Activated gamma-delta T cell treated with Interleukin-2 at 50 U/mL for 16 hours (primary cell): ENCODE measurements at regions not wholly inside any gene's neighbourhood (a gene's known extent, or its start where the extent isn't known, plus 50 kb on each side); places are given as distances from the start of the nearest gene placed in this dataset.

Experiments
- DNase-seq: peaks from one replicate; pipeline ENCODE4 v3.0.0-alpha.2; 2020

DNA sequence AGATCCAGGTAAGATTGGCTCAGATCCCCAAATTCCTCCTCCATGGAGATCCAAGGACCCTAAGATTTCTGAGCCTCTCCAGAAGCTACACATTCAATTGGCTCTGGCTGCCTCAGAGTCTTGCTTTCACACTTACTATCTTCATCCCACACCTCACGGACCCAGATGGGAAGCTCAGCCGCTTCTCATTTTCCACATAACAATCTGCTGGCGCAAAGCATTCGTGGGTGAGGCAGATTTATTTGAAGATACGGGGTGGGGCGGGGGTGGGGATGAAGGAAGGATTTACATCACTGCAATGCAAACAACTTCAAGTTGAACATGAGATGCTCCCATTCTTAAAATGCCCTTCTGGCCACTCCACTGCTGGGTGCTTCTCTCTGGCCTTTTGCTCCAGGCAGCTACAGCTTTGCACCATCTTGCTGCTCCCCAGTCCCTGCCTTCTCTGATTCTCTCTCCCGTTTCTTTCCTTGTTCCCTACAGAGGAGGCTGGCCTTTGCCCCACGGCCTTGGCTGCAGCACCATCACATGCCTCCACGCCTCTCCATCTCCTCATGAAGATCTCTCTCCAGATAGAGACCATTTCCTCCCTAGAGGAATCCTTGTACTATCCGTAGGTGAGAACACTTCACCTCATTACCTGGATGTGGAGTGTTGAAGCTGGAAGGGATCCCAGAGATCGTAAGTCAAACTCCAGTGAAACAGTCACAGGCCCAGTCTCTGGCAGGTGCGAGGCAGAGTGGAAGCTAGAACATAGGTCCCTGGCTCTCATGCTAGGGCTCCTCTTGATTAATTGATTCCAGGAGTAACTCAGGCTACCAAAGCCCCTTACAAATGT lies 175.9 kb downstream of the RPLP1 start:
- DNase-seq: no peak

DNA sequence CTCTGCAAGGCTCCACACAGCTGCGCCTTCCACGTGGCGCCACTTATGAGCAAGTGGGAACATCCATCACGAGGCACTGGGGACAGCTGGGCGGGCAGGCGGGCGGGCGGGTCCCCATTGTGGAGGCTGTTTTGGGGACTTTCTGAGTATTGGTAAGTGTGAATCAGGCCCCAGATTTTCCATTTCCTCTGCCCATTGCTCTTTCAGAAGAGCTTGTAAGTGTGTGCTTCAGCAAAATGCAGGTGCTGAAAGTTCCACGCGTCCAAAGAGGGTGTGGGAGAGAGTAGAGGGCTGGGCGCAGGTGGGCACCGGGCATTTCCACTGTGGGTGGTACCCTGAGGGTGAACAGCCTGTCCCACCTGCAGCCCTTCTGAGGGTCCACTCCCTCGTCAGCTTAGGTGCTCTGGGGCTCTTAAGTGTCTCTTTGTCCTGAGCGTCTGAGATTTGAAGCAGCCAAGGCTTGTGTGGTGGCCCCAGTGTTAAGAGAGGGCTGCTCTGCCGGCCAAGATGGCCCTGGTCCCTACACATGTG lies 177.1 kb downstream of the RPLP1 start:
- DNase-seq: no peak

DNA sequence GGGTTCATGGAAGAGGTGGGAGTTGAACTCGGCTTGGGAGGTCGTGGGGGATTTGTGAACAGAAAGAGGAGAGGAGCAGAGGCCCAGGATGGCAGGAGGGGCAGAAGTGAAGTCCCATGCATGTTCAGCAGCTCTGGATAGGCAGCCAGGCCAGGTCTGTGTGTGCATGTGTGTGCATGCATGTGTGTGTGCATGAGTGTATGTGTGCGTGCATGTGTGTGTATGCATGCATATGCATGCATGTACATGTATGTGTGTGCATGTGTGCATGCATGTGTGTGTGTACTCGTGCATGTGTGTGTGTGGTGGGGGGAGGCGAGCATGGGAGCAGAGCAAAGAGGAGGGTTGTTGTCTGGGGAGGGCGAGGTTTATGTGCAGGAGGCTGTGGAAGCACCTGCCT lies 178.4 kb downstream of the RPLP1 start:
- DNase-seq: no peak

DNA sequence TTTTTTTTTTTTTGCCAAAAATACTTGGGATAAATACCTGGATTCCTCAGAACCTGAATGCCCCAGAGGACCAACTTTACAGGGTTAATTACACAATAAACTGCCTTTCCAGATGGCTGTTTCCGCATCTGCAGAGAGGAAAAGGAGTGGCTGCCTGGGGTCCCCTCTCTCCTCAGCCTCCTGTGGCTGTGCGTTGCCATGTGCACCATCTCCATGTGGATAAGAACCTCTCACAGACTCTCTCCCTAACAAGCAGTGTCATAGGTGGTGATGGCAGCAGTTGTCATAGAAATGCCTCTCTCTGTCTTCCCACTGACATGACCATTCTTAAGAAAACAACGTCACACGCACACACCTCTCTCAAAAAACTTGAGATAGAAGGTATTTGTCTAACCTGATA lies 179.4 kb downstream of the RPLP1 start:
- no peak for DNase-seq

DNA sequence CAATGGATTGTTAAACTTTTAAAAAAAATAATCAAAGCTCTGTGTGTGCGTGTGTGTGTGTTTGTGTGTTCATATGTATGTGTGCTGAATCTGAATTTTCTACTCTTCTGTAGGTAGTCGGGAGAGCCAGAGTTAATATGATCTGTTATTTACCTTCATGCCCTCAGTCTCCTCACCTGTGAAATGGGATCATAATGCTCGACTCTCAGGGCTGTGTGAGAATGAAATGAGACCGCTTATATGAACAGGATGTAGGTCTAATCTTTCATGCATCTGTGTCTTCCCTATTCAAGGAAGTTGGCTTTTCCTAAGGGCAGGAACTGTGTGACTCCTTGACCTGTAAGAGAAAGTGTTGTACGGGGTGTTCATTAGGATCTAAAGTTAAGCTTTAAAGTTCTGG lies 182.2 kb downstream of the RPLP1 start:
- DNase-seq: no peak

DNA sequence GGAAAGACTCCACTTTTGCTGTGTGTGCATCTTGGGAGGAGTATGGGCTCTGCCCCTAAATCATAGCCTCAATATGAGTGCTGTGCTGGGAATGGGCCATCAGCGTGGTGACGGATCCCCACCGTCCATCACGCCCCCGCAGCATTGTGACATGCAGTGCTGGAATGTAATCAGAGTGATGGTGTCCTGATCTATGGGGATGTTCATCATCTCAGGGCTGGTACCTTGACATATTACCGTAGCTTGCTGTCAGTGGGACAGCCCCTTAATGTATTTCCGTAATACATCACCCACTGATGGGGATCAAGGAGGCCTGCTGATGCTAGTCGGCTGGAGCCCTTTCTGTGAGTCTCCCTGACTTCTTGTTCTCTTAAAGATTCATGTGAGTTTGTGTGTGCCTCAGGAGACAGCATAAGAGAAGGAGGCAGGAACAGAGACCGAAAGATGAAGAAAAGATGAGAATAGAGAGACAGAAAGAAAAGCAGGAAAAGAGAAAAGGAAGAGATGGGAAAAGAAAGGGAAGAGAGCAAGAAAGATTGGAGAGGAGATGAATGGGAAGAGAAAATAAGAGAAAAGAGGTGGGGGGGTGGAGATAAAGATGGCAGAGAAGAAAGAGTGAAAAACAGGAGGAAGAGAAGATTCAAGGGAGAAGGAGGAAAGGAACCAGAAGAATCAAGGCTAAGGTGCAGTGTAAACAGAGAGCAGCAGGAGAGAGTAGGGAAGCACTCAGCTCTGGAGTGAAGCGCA lies 183.7 kb downstream of the RPLP1 start:
- DNase-seq: no peak

DNA sequence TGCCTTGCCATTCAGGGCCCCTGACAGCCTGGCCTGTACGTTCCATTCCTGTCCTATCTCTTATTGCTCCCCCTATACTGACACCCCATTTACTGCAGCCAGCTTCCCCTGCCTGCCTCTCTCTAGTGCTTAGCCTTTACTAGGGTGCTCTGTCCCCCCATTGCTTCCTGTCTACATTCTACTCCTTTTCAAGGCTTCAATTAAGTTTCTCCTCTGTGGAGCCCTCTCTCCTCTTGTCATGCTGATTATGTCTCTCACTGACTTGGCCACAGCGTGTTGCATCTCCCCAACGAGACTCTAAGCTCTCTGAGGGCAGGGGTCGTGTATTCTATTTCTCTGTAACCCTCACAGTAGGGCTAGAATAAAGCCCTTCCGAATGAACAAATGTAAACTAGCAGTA lies 185.2 kb downstream of the RPLP1 start:
- DNase-seq: no peak

DNA sequence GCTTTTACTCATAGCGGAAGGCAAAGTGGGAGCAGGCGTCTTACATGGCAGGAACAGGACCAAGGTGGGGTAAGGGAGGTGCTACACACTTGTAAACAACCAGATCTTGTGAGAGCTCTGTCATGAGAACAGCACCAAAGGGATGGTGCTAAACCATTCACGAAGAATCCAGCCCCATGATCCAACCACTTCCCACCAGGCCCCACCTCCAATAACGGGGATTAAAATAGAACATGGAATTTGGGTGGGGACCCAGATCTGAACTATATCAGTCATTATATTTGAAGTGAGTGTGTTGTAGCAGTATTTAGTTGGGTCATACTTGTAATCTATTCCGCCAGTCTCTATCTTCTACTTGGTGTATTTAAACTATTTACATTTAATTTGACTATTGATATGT lies 190.9 kb downstream of the RPLP1 start:
- DNase-seq: no peak

DNA sequence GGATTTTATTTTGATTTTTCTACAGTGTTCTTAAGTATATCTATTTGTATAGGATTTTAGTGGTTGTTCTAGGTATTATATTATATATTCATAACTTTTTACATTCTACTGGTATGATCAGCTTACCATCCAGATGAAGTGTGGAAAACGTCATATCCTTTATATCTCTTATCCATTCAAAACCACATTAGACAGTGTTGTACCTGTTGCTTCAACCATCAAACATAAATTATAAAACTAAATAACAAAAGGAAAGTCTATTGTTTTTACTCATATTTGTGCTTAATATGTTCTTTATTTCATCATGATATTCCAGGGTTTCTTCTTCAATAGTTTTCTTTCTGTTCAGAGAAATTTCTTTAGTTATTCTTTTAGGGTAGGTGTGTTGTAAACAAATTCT lies 191.4 kb downstream of the RPLP1 start:
- DNase-seq: no peak

DNA sequence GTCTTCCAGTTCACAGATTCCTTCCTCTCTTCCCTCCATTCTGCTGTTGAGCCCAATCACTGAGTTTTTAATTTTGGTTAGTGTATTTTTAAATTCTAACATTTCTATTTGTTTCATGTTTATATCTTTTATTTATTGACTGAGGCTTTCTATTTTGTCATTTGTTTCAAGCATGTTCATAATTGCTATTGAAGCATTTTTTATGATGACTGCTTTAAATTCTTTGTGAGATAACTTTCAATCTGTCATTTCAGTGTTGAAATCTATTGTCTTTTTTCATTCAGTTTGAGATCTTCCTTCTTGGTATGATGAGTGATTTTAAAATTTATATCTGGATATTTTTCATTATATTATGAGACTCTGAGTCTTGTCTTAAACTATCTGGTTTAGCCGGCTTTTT lies 192.3 kb downstream of the RPLP1 start:
- DNase-seq: no peak

DNA sequence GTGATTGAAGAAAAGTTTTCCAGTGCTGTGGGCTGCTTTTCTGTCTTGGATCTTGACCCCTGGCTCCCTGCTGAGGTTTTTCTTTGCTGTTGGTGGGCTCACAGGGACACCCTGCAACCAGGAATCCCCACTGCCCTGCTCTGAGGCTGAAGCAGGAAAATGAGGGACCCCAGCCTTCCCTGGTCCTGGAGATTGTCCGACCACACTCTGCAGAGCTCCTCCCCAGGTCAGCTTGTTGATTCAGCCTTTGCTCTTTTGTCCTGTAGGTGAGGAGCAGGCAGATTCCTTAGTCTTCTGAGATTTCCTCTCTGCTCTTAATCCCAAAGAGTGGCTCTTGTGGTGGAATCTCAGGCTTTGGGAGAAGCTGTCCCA lies 194.5 kb downstream of the RPLP1 start:
- no peak for DNase-seq

DNA sequence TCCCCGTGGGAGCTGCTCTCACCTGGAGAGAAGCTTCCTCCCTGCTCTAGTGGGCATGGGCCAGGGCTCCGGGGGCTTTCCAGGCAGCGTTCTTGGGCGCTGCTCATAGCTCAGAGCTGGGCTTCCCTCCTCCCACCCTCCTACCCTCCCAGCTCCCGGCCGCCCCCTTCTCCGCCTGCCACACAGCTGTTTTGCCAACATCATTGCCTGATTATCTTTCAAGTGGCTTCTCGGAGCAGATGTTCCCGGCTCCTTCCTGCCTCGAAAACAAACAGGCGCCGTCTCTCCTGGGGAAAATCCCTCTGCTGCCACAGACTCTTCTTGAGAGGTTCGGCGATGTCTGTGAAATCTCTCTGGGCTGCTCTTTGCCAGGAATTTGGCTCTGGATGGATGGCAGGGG lies 195.6 kb downstream of the RPLP1 start:
- no peak for DNase-seq

DNA sequence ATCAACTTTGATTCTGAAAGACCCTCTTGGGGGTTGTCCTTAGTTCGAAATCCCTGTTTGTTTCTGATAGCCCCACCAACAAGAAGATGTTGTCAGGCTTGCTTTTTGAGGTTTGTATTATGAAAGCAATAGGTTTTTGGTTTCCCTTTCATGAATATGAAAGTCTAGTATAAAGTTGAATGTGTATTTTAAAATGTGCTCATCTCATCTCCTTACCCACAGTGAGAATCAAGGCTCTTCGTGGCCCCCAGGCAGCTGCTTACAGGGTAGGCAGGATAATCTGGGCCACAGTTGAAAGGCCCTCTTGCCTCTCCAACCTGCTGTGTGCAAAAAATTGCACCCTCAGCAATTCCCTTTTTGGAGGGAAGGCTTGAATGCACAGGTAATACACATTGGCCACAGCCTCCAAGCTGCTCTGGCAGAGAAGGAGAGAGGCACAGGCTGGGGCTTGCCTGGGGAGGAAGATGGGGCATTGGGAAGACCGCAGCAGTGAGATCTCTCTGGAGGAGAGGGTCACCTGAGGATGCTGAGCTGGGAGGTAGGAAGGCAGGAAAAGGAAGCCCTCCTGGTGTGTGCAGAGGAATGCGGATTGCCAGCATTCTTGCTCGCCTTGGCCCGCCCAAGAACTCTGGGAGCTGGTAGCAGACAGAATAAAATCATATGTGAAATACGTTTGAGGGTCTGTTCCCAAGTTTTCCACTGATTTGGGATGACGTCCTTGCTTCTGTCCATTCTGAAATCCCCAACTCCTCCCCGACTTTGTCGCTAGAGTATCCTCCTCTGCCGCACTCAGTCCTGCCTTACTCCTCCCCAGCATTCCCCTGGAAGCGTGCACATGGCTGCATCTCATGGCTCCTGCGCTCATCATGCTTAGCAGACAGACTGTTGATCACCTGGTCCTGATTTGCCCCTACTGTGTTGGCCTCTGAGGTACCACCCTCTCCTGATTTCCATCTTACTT lies 196.4 kb downstream of the RPLP1 start:
- no peak for DNase-seq

DNA sequence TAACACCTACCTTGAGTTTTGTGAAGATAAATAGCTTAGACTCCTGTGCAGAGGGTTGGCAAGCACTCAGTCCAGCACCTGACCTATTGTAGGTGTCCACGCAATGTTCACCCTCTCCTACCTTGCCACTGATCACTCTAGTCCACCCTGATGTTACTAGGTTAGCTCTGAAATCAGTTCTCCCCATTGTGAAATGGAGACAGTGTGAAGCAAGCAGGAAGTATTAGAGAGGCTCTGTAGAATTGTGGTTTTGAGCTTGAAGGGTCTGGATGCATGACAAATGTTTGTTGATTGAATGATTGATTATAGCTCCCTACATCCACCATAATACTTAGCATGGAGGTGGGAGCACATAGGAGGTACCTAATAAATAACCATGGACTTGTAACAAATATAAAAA lies 199.7 kb downstream of the RPLP1 start:
- no peak for DNase-seq

DNA sequence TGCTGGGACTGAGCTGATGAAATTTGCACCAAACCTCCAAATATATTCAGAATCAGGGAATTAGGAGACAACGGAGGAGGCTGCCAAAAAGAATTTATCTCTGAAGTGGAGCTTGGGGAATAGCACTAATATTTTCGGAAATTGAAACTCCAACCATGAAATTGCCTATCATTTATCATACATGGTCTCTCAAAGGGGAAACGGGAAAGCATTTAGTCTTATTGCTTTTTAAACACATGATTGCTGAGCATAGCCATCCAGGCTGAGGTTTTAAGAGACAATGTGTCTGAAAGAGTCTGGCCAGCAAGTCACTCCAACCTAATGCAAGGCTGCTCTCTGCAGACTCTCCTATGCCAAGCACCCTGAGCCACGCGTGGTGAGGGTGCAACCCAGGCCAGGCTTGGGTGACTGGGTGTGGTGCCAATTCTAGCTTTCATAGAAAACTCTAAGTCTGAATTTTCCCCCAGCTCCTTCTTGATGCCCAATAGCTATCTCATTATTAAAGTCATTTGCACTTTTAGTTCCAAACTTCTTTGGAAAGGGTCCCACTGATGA lies 200.2 kb downstream of the RPLP1 start:
- no peak for DNase-seq

DNA sequence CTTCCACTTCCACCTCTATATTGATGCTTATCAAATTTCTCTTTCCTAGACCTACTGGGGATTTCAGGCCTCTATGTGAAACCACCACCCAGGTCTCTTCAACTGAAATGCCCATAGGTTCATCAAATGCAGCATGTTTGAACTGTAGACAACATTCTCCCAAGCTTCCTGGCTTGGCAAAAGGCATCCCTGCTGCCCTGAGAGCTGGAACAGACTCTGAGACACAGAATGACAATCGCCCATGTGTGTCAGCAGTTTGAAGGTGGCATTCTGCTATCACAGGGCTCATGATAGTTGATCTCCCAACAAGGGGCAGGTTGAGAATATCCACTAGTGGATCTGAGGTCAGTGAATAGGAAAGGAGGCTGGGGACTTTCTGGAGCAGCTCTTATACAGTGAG lies 200.7 kb downstream of the RPLP1 start:
- DNase-seq: no peak

DNA sequence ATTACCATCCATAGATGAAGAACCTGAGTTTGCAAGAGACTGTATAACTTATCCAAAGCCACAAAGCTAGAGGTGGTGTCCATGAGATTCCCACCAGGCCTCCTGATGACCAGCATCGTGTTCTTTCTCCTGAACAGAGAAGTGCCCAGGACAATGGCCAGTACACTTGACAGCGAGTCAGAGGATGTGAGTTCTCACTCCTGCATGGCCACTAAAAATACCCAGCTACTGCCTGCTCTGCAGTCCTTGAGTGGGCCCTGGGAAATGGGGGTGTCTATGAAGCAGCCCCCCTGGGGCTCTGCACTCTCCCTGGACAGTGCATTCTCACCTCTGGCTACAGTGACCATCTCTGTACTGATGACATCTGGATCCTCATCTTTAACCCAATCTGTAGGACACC lies 201.2 kb downstream of the RPLP1 start:
- DNase-seq: no peak

DNA sequence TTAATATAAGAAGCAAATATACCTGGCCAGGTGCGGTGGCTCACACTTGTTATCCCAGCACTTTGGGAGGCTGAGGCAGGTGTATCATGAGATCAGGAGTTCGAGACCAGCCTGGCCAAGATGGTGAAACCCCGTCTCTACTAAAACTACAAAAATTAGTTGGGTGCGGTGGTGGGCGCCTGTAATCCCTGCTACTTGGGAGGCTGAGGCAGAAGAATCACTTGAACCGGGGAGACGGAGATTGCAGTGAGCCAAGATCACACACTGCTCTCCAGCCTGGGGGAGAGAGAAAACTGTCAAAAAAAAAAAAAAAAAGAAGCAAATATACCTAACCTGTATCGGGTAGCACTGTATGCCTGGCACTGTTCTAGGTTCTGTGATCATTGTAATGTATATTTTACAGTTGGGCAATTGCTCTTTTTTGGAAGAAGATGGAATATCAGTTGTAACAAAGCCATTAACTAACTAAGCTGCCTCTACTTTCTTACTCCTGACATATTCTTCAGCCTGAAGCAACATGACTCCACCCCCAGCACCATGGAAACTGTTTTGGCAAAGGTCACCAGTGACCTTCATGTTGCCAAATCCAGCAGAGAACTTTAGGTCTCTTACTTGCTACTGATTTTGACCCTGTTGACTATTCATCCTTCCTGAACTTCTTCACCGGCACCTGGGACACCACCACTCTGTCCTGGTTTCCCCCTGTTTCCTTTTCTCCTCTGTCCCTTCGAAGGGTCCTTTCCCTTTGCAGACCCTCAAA lies 203.8 kb downstream of the RPLP1 start:
- no peak for DNase-seq

DNA sequence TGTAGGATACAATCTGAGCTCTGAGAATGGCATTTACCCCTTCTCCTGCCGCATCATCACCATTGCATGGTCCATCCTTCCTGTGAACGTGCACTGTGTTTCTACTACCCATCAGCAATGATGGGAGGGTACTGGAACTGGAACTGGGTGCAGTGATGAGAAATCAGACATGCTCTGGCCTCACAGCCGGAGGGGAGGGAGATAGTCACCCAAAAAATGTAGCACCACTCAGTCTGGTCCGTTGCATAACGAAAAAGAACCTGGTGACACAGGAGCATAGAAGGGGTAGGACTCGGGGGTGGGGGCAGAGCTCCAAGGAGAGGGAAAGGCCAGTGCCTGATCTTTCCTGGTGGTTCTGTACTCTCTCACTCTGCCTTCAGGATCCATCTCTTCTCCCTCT lies 205.0 kb downstream of the RPLP1 start:
- DNase-seq: no peak

DNA sequence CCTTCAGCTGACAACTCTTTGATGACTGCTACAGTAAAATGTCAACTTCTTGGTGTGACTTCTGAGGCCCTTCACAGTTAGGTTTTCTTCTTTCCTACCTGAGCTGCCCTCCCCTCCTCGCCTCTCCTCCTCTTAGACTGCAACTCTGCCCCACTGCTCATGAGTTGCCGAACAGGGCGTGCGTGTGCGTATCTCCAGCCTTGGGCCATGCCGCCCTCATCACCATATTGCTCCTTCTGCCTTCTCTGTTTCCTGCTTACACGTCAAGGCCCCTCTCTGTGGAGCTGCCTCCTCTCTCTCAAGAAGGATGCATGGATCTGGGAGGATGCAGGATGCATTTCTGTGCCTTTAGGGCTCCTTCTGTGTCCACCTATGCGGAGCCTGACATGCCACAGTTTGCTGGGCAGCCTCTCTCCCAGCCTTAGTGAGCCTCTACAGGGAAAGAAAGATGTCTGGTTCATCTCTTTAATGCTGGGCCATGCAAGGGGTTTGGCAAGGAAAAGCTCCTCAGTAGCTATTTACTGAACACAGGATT lies 205.9 kb downstream of the RPLP1 start:
- DNase-seq: no peak

DNA sequence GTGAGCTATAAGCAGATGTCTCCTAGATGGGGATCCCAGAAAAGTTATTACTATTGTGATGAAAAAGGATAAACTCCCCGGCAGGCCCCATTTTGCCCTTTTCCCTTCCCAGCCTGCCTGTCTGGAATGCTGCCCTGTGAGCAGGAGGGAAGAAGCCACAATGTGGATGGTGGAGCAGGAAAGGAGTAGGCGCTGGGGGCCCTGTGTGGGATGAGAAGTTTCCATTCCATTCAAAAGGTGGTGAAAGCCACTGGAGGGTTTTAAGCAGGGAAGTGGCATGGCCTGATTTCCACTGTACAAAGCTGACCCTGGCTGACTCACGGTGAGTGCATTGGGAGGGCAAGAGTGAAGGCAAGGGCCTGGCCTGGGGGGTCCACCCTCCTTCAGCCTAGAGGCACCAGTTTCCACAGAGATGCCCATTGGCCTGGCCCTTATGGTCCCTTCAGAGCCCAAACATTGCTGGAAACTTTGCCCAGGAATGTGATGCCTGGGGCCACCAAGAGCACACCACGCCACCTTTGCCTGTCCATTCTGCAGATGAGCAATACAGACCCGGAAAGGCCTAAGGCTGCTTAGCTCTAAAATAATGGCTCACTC lies 206.9 kb downstream of the RPLP1 start:
- DNase-seq: no peak
